ENCODE measurements at regions not wholly inside any gene's neighbourhood (a gene's known extent, or its start where the extent isn't known, plus 50 kb on each side); places are given as distances from the start of the nearest gene placed in this dataset.

DNA sequence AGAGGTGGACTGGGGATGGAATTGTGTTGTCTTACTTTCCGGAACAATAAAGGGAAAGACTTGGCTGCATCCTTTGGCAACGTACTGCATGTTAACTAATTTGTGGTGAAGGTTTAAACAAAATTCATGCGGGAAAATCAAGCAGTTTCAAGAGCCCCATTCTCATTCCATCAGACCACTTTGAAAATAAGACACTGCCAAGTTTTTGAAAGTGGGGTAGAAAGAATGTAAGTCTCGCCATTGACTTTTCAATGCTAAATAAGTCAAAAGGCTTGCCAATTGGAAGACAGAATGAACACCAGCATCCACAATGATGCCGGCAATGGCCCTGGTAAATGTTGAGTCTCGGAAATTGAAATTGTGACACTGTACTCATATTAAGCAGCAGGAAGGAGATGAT lies 322.0 kb downstream of the RND3 start (continued):
- no peak for TF ChIP-seq SIN3A (IDR thresholded peaks at IDR 0.05; ENCODE audit: low read depth)
- TF ChIP-seq, protein P1, sequence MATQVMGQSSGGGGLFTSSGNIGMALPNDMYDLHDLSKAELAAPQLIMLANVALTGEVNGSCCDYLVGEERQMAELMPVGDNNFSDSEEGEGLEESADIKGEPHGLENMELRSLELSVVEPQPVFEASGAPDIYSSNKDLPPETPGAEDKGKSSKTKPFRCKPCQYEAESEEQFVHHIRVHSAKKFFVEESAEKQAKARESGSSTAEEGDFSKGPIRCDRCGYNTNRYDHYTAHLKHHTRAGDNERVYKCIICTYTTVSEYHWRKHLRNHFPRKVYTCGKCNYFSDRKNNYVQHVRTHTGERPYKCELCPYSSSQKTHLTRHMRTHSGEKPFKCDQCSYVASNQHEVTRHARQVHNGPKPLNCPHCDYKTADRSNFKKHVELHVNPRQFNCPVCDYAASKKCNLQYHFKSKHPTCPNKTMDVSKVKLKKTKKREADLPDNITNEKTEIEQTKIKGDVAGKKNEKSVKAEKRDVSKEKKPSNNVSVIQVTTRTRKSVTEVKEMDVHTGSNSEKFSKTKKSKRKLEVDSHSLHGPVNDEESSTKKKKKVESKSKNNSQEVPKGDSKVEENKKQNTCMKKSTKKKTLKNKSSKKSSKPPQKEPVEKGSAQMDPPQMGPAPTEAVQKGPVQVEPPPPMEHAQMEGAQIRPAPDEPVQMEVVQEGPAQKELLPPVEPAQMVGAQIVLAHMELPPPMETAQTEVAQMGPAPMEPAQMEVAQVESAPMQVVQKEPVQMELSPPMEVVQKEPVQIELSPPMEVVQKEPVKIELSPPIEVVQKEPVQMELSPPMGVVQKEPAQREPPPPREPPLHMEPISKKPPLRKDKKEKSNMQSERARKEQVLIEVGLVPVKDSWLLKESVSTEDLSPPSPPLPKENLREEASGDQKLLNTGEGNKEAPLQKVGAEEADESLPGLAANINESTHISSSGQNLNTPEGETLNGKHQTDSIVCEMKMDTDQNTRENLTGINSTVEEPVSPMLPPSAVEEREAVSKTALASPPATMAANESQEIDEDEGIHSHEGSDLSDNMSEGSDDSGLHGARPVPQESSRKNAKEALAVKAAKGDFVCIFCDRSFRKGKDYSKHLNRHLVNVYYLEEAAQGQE (IDR thresholded peaks at IDR 0.05; ENCODE audit: low read depth) = no peak
- no peak for TF ChIP-seq EZH2phosphoT487 (IDR thresholded peaks at IDR 0.05; ENCODE audit: borderline replicate concordance)
- TF ChIP-seq, protein P2, sequence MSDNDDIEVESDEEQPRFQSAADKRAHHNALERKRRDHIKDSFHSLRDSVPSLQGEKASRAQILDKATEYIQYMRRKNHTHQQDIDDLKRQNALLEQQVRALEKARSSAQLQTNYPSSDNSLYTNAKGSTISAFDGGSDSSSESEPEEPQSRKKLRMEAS (IDR thresholded peaks at IDR 0.05) = no peak

DNA sequence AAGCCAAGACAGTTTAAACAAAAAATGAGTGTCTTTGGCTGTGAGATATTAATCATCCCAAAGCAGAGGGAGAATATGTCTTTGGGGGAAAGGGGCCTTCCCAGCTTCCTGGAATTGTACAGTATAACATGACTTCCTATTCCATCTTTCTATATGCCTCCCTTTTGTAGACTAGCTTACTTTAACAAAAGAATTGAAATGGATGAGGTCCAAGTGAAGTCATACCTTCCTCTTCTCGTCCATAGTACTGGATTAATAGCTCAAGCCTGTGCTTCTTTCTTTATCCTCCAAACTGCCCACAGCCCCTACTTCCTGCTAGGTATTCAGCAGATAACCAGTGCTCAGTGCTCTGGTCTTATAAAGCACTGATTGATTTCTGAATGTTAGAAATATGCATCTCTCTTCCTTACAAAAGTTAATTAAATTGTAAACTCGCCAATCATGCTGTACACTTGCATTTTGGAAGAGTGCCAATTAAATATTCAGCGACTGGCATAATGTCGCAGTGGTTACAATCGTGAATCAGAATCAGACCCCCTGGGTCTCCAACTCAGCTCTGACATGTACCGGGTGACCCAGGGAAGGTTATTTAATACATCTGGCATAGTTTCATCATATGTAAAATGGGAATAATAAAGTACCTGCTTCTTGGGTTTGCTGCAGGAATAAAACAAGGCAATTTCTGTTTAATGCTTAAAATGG lies 325.1 kb downstream of the RND3 start:
- Histone ChIP-seq H3K27ac (ENCODE audit: low read depth, low read length) (no peak overlapping the region), H3K4me3 (replicated peaks in 1 of 2; ENCODE audit: low read depth in 1 of 2, low read length in 2 of 2) (no peak overlapping the region), H4K20me1 (ENCODE audit: insufficient read depth) (no peaks in the 10 kb centered on the region), H2AFZ (ENCODE audit: low read depth, low read length, poor library complexity, severe bottlenecking) (no peak overlapping the region), H3K4me2 (ENCODE audit: low read length) (no peak overlapping the region), H3K9ac (ENCODE audit: low read length) (no peak overlapping the region), H3K79me2 (ENCODE audit: insufficient read depth, low read length) (no peaks in the 10 kb centered on the region), H3K27me3 (ENCODE audit: insufficient read depth, low read length) (no peaks in the 10 kb centered on the region), H3K36me3 (ENCODE audit: control insufficient read depth in 1 of 2, insufficient read depth in 2 of 2, low read length in 2 of 2) (no peaks in the 10 kb centered on the region), H3K9me2 (ENCODE audit: insufficient read depth) (no peaks in the 10 kb centered on the region), H3K9me3 (ENCODE audit: control insufficient read depth in 1 of 2, insufficient read depth in 1 of 2, low read depth in 1 of 2, low read length in 2 of 2) (no peaks in the 10 kb centered on the region), H3K4me1 (ENCODE audit: control insufficient read depth in 1 of 2, insufficient read depth in 2 of 2, low read length in 2 of 2) (peaks cover 0 to 6% of the 10 kb centered on the region in 2 experiments; a peak in 1 of 4 replicates)
- no TSS peak for BruUV-seq (replicated peaks)
- ChIA-PET RAD21 (ENCODE audit: low non-redundant PET in 1 of 2, low total read pairs in 2 of 2, uncharacterized antibody in 2 of 2, unreplicated experiment in 2 of 2) (no interaction called here), CTCF (no interaction called here), POLR2A (no interaction called here)
- TF ChIP-seq FOSL1 (IDR thresholded peaks at IDR 0.05; ENCODE audit: low read depth) (no peak), POLR2A (IDR thresholded peaks at IDR 0.05; ENCODE audit: borderline replicate concordance, extremely low read depth, insufficient read depth, insufficient read length) (no peak), ELF1 (IDR thresholded peaks at IDR 0.05; ENCODE audit: borderline replicate concordance, low read depth) (no peak), CBX3 (IDR thresholded peaks at IDR 0.05; ENCODE audit: low read depth) (no peak), EGR1 (IDR thresholded peaks at IDR 0.05; ENCODE audit: low read depth) (no peak), ZNF274 (IDR thresholded peaks at IDR 0.05; ENCODE audit: low read depth, low read length) (no peak), POLR2AphosphoS5 (IDR thresholded peaks at IDR 0.05; ENCODE audit: low read depth, low read length) (no peak), CEBPB (IDR thresholded peaks at IDR 0.05; ENCODE audit: low read depth) (no peak), ZFX (IDR thresholded peaks at IDR 0.05) (no peak), YY1 (IDR thresholded peaks at IDR 0.05; ENCODE audit: extremely low read depth, insufficient replicate concordance, low read depth, low read length) (no peak), EZH2 (IDR thresholded peaks at IDR 0.05) (no peak), RAD21 (IDR thresholded peaks at IDR 0.05; ENCODE audit: low read depth) (no peak), SIN3A (IDR thresholded peaks at IDR 0.05; ENCODE audit: low read depth) (no peak), JUND (IDR thresholded peaks at IDR 0.05) (no peak), EZH2phosphoT487 (IDR thresholded peaks at IDR 0.05; ENCODE audit: borderline replicate concordance) (no peak), TCF7L2 (IDR thresholded peaks at IDR 0.05; ENCODE audit: borderline replicate concordance, extremely low read depth, insufficient read depth, insufficient read length) (no peak), SP1 (IDR thresholded peaks at IDR 0.05; ENCODE audit: low read depth) (no peak)
- TF ChIP-seq, protein P2 (IDR thresholded peaks at IDR 0.05) = no peak
- TF ChIP-seq, protein P3, sequence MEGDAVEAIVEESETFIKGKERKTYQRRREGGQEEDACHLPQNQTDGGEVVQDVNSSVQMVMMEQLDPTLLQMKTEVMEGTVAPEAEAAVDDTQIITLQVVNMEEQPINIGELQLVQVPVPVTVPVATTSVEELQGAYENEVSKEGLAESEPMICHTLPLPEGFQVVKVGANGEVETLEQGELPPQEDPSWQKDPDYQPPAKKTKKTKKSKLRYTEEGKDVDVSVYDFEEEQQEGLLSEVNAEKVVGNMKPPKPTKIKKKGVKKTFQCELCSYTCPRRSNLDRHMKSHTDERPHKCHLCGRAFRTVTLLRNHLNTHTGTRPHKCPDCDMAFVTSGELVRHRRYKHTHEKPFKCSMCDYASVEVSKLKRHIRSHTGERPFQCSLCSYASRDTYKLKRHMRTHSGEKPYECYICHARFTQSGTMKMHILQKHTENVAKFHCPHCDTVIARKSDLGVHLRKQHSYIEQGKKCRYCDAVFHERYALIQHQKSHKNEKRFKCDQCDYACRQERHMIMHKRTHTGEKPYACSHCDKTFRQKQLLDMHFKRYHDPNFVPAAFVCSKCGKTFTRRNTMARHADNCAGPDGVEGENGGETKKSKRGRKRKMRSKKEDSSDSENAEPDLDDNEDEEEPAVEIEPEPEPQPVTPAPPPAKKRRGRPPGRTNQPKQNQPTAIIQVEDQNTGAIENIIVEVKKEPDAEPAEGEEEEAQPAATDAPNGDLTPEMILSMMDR (IDR thresholded peaks at IDR 0.05 in 2 of 3, conservative IDR thresholded peaks at IDR 0.05 in 1 of 3; ENCODE audit: borderline replicate concordance in 1 of 3, insufficient read depth in 1 of 3, low read depth in 2 of 3, low read length in 2 of 3) = no peak
- intact Hi-C loops (cut with micrococcal nuclease) = no loop called here
- ATAC-seq (no peak), DNase-seq (ENCODE audit: low read depth, low spot score) (no peak)
